ENCODE measurements at regions not wholly inside any gene's neighbourhood (a gene's known extent, or its start where the extent isn't known, plus 50 kb on each side); places are given as distances from the start of the nearest gene placed in this dataset.

GRCh38 chr12:83404521-83404920, 717.8 kb downstream of the TMTC2 start:
- no peak for TF ChIP-seq Cebpa-rat (IDR thresholded peaks at IDR 0.05)
- H3K27ac ChIP-seq, result no peak overlapping the region
- H3K9ac ChIP-seq, result no peak overlapping the region

GRCh38 chr12:83390186-83390585, 703.5 kb downstream of the TMTC2 start:
- Histone ChIP-seq H3K36me3 (no peaks in the 10 kb centered on the region), H3K4me2 (no peak overlapping the region), H3K27ac (no peak overlapping the region), H4K20me1 (no peaks in the 10 kb centered on the region), H3K4me3 (no peak overlapping the region), H3K9me3 (replicated peaks in 1 of 11) (no peaks in the 10 kb centered on the region), H3K27me3 (no peaks in the 10 kb centered on the region), H3K9ac (no peak overlapping the region), H3K4me1 (no peaks in the 10 kb centered on the region)
- no peak for TF ChIP-seq Cebpa-rat (IDR thresholded peaks at IDR 0.05)

More at GRCh38 chr12:83404521-83404920, 717.8 kb downstream of the TMTC2 start:
- Histone ChIP-seq H3K36me3 (no peaks in the 10 kb centered on the region), H3K4me3 (no peak overlapping the region), H4K20me1 (no peaks in the 10 kb centered on the region), H3K27me3 (no peaks in the 10 kb centered on the region), H3K4me1 (no peaks in the 10 kb centered on the region), H3K4me2 (no peak overlapping the region), H3K9me3 (replicated peaks in 1 of 11) (no peaks in the 10 kb centered on the region)

- H3K27ac ChIP-seq, result no peak overlapping the region
- TF ChIP-seq Cebpa-rat (IDR thresholded peaks at IDR 0.05), result no peak
- no peak overlapping the region for H3K9ac ChIP-seq
- no peak overlapping the region for H3K4me2 ChIP-seq
- H3K27me3 ChIP-seq, result no peaks in the 10 kb centered on the region
- no peaks in the 10 kb centered on the region for H3K4me1 ChIP-seq
- no peaks in the 10 kb centered on the region for H3K9me3 ChIP-seq (replicated peaks in 1 of 11)
- H4K20me1 ChIP-seq, result no peaks in the 10 kb centered on the region
- no peaks in the 10 kb centered on the region for H3K36me3 ChIP-seq
- H3K4me3 ChIP-seq, result no peak overlapping the region
Measured at GRCh38 chr12:83389237-83389996, 702.7 kb downstream of the TMTC2 start.

GRCh38 chr12:83388551-83388950, 701.8 kb downstream of the TMTC2 start:
- Histone ChIP-seq H3K4me2 (no peak overlapping the region), H3K4me3 (no peak overlapping the region), H3K27me3 (no peaks in the 10 kb centered on the region), H3K4me1 (no peaks in the 10 kb centered on the region), H3K36me3 (no peaks in the 10 kb centered on the region), H3K9me3 (replicated peaks in 1 of 11) (no peaks in the 10 kb centered on the region), H4K20me1 (no peaks in the 10 kb centered on the region), H3K27ac (no peak overlapping the region), H3K9ac (no peak overlapping the region)
- no peak for TF ChIP-seq Cebpa-rat (IDR thresholded peaks at IDR 0.05)

DNA sequence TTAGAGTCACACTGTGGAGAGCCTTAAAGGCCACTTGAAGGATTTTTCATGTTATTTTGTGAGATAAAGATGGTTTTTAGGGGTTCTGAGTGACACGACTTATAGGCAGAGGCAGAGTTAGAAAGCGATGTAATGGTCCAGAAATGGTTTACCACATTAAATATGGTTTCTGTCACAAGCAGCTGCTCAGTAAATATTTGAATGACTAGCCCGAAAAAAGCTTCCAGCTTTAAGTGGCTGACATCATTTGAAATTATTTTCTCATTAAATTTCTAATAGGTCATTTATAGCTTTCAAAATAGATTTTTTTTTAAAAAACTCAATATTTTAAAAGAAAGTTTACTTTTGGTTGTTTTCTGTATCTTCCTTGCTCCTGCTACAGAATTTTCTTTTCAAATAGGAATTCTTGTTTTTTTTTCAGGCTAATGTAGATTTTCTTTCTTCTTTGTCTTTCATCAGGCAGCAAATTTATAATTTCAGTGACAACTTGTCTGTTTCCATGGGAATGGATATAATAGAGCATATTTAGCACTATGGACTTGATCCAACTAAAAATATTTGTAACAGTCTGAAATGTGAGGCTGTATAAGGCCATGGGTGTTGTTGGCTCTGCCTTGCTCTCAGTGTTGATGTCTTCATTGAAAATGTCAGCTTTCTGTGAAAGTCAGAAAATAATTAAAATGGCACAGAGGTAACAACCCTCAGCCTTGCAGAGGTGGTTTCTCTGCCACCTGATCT, 700.0 kb downstream of the TMTC2 start:
- Histone ChIP-seq H3K27ac (no peak overlapping the region), H3K4me1 (no peaks in the 10 kb centered on the region), H3K4me2 (no peak overlapping the region), H3K36me3 (no peaks in the 10 kb centered on the region), H3K9me3 (replicated peaks in 1 of 11) (no peaks in the 10 kb centered on the region), H3K9ac (no peak overlapping the region), H3K27me3 (no peaks in the 10 kb centered on the region), H3K4me3 (no peak overlapping the region), H4K20me1 (no peaks in the 10 kb centered on the region)
- no peak for TF ChIP-seq Cebpa-rat (IDR thresholded peaks at IDR 0.05)

GRCh38 chr12:83378186-83378727, 691.6 kb downstream of the TMTC2 start:
- no peak overlapping the region for H3K4me2 ChIP-seq
- no peak for TF ChIP-seq Cebpa-rat (IDR thresholded peaks at IDR 0.05)
- no peaks in the 10 kb centered on the region for H3K36me3 ChIP-seq
- H3K9ac ChIP-seq, result no peak overlapping the region
- no peak overlapping the region for H3K27ac ChIP-seq
- H3K27me3 ChIP-seq, result no peaks in the 10 kb centered on the region
- H3K4me3 ChIP-seq, result no peak overlapping the region
- no peaks in the 10 kb centered on the region for H4K20me1 ChIP-seq
- no peaks in the 10 kb centered on the region for H3K9me3 ChIP-seq (replicated peaks in 1 of 11)
- H3K4me1 ChIP-seq, result no peaks in the 10 kb centered on the region

GRCh38 chr12:83365317-83365716, 678.6 kb downstream of the TMTC2 start:
- no peak overlapping the region for H3K27ac ChIP-seq
- no peak overlapping the region for H3K9ac ChIP-seq
- no peak overlapping the region for H3K4me3 ChIP-seq
- H3K4me2 ChIP-seq, result no peak overlapping the region
- no peak for TF ChIP-seq Cebpa-rat (IDR thresholded peaks at IDR 0.05)
- H3K36me3 ChIP-seq, result no peaks in the 10 kb centered on the region
- no peaks in the 10 kb centered on the region for H3K27me3 ChIP-seq
- peaks cover 0 to 6% (median 0%) of the 10 kb centered on the region in 11 experiments; a peak in 4 of 22 replicates for H3K9me3 ChIP-seq (replicated peaks in 1 of 11)
- H3K4me1 ChIP-seq, result no peaks in the 10 kb centered on the region
- H4K20me1 ChIP-seq, result no peaks in the 10 kb centered on the region

DNA sequence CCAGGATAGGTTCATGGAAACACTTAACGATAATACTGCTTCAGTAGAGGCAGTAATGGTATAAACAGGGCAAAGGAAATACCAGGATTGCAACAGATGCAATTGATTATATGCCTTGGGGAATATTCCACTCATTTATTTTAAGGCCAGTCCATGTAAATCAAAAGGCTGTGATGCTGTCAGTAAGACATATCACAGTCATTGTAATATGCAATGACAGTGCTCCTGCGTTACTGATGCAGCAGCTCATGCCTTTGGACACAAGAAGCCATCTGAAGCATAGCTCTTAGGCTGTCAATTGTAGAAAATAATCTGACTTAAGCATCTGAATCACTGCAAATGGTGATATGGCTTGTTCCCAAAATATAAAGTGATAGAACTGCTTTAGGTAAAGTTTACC, 674.8 kb downstream of the TMTC2 start:
- Histone ChIP-seq H3K4me3 (no peak overlapping the region), H3K27ac (no peak overlapping the region), H3K4me2 (no peak overlapping the region), H4K20me1 (no peaks in the 10 kb centered on the region), H3K9ac (no peak overlapping the region), H3K36me3 (no peaks in the 10 kb centered on the region), H3K9me3 (replicated peaks in 1 of 11) (peaks cover 0 to 6% (median 0%) of the 10 kb centered on the region in 11 experiments; a peak in 4 of 22 replicates), H3K27me3 (no peaks in the 10 kb centered on the region), H3K4me1 (no peaks in the 10 kb centered on the region)
- TF ChIP-seq Cebpa-rat (IDR thresholded peaks at IDR 0.05), result no peak

- no peak overlapping the region for H3K9ac ChIP-seq
- H3K9me3 ChIP-seq (replicated peaks in 1 of 11), result peaks cover 0 to 6% (median 0%) of the 10 kb centered on the region in 11 experiments; a peak in 4 of 22 replicates
- no peaks in the 10 kb centered on the region for H3K27me3 ChIP-seq
- no peaks in the 10 kb centered on the region for H3K36me3 ChIP-seq
- no peak overlapping the region for H3K4me2 ChIP-seq
- no peaks in the 10 kb centered on the region for H3K4me1 ChIP-seq
- no peak overlapping the region for H3K27ac ChIP-seq
- no peaks in the 10 kb centered on the region for H4K20me1 ChIP-seq
- H3K4me3 ChIP-seq, result no peak overlapping the region
- no peak for TF ChIP-seq Cebpa-rat (IDR thresholded peaks at IDR 0.05)
Measured at GRCh38 chr12:83361071-83361470, 674.4 kb downstream of the TMTC2 start.
